Loucy (cell line): ENCODE measurements at regions not wholly inside any gene's neighbourhood (a gene's known extent, or its start where the extent isn't known, plus 50 kb on each side); places are given as distances from the start of the nearest gene placed in this dataset.

Experiments used
- H2AFZ ChIP-seq: fragments of 200-600 bp; sonication (generic); 2 replicates; pipeline ENCODE4 v1.6.0; 2016; ENCODE audit warnings: antibody characterized with exemption, mild to moderate bottlenecking, low read length, moderate library complexity
- H3F3A ChIP-seq: fragments of 200-600 bp; 2 replicates; pipeline ENCODE4 v1.6.0; 2016; ENCODE audit warnings: antibody characterized with exemption, low read depth, mild to moderate bottlenecking
- H3K27me3 ChIP-seq: fragments of 200-600 bp; sonication (generic); 2 replicates; pipeline ENCODE4 v1.6.1; 2014; ENCODE audit warnings: low read length, mild to moderate bottlenecking; ENCODE audit not compliant: insufficient read depth, poor library complexity, severe bottlenecking
- H3K36me3 ChIP-seq: fragments of 200-600 bp; sonication (generic); 2 replicates; pipeline ENCODE4 v1.6.1; 2016; ENCODE audit warnings: low read length; ENCODE audit not compliant: insufficient read depth
- H3K4me1 ChIP-seq: fragments of 200-600 bp; sonication (generic); 2 replicates; pipeline ENCODE4 v1.5.1; 2014; ENCODE audit warnings: low read length, mild to moderate bottlenecking; ENCODE audit not compliant: insufficient read depth, poor library complexity, severe bottlenecking
- H3K4me2 ChIP-seq: fragments of 200-600 bp; sonication (generic); 2 replicates; pipeline ENCODE4 v1.6.0; 2014; ENCODE audit warnings: antibody characterized with exemption, low read length, low read depth, mild to moderate bottlenecking; ENCODE audit not compliant: poor library complexity, severe bottlenecking
- H3K4me3 ChIP-seq: fragments of 200-600 bp; sonication (generic); 2 replicates; pipeline ENCODE4 v1.5.1; 2014; ENCODE audit warnings: low read length, mild to moderate bottlenecking, mixed read lengths; ENCODE audit not compliant: poor library complexity, severe bottlenecking
- H3K79me2 ChIP-seq: fragments of 200-600 bp; sonication (generic); 2 replicates; pipeline ENCODE4 v1.6.1; 2014; ENCODE audit warnings: low read length; ENCODE audit not compliant: insufficient read depth
- H3K9ac ChIP-seq: fragments of 200-600 bp; sonication (generic); 2 replicates; pipeline ENCODE4 v1.6.0; 2014; ENCODE audit warnings: mild to moderate bottlenecking, low read depth, low read length, moderate library complexity; ENCODE audit not compliant: poor library complexity, severe bottlenecking
- H3K9me2 ChIP-seq: fragments of 200-600 bp; sonication (generic); replicated peaks from 2 replicates; pipeline ENCODE4 v1.6.1; 2016; ENCODE audit warnings: low read depth, low read length, mixed read lengths
- H3K9me3 ChIP-seq: fragments of 200-600 bp; sonication (generic); 2 replicates; pipeline ENCODE4 v1.6.1; 2014; ENCODE audit warnings: mild to moderate bottlenecking, antibody characterized with exemption, low read length, low read depth; ENCODE audit not compliant: insufficient read depth
- H4K20me1 ChIP-seq: fragments of 200-600 bp; sonication (generic); 2 replicates; pipeline ENCODE4 v1.6.0; 2014; ENCODE audit warnings: antibody characterized with exemption, low read length, mild to moderate bottlenecking; ENCODE audit not compliant: insufficient read depth, poor library complexity, severe bottlenecking
- EZH2phosphoT487 ChIP-seq: fragments of 200-600 bp; IDR thresholded peaks from 2 replicates; pipeline ENCODE4 v1.6.1; 2018; ENCODE audit warnings: antibody characterized with exemption, mild to moderate bottlenecking, moderate library complexity, borderline replicate concordance
- TF ChIP-seq, protein P1 (sequence below): fragments of 200-600 bp; sonication (generic); conservative IDR thresholded peaks from 2 replicates; pipeline ENCODE4 v1.5.1; 2014; ENCODE audit warnings: mild to moderate bottlenecking, antibody characterized with exemption, low read length

DNA sequence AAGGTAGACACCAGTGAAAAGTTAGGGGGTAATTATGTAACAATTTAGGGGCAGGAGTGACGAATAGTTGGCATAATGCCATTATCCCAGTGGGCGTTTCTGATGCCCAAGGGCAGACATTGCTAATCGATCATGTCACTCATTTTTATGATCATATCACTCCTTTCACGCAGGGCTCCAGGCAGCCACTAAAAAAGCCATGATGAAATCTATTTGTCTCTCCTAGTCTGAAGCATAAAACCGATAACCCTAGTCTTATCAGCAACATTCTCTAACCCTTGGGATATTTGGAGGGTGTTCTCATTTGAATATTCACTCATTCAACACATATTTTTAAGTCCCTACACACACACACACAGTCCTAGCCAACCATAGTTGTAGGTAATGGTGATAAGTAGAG is 114.9 kb downstream of the NMUR2 start:
- Histone ChIP-seq H3K9ac (no peak overlapping the region), H3K4me3 (no peak overlapping the region), H3K9me3 (no peaks in the 10 kb centered on the region), H4K20me1 (no peaks in the 10 kb centered on the region), H2AFZ (no peak overlapping the region), H3F3A (no peaks in the 10 kb centered on the region), H3K27me3 (no peaks in the 10 kb centered on the region), H3K36me3 (no peaks in the 10 kb centered on the region), H3K4me2 (no peak overlapping the region), H3K9me2 (no peaks in the 10 kb centered on the region), H3K4me1 (no peaks in the 10 kb centered on the region), H3K79me2 (no peaks in the 10 kb centered on the region)
- TF ChIP-seq EZH2phosphoT487, result no peak
- TF ChIP-seq, protein P1, sequence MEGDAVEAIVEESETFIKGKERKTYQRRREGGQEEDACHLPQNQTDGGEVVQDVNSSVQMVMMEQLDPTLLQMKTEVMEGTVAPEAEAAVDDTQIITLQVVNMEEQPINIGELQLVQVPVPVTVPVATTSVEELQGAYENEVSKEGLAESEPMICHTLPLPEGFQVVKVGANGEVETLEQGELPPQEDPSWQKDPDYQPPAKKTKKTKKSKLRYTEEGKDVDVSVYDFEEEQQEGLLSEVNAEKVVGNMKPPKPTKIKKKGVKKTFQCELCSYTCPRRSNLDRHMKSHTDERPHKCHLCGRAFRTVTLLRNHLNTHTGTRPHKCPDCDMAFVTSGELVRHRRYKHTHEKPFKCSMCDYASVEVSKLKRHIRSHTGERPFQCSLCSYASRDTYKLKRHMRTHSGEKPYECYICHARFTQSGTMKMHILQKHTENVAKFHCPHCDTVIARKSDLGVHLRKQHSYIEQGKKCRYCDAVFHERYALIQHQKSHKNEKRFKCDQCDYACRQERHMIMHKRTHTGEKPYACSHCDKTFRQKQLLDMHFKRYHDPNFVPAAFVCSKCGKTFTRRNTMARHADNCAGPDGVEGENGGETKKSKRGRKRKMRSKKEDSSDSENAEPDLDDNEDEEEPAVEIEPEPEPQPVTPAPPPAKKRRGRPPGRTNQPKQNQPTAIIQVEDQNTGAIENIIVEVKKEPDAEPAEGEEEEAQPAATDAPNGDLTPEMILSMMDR, result no peak

DNA sequence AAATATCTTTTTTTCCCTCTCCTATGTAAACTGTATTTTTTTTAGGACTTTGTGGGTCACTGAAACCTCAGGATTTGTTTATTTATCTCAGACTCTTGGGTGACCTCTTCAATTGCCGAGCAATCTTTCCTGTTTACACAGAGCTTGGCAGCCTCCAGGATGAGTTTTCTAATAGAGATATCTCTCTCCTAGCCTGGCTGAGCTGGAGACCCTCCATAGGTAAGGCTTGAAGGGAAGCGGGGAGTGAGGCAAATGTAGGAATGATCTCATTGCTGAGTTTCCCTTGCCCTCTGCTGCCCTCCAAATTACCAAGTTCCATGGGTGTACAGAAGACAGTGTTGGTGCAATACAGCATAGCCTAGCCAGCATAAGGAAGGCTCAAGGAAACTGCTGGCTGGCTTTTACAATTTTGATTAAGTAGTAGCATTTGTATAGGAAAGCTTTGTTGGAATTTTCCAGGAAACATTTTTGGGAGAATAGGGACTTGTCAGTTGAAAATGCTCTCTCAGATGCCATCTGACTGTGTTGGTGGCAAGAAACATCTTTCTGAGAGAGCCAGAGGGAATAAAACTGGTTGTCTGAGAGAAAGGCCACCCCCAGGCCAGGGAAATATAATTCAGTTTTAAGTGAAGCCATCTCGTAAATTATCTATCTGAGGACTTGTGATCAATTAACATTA is 116.0 kb downstream of the NMUR2 start:
- Histone ChIP-seq H3K9ac (no peak overlapping the region), H3K79me2 (no peaks in the 10 kb centered on the region), H3K4me3 (no peak overlapping the region), H3K4me1 (no peaks in the 10 kb centered on the region), H3K27me3 (no peaks in the 10 kb centered on the region), H3K36me3 (no peaks in the 10 kb centered on the region), H4K20me1 (no peaks in the 10 kb centered on the region), H3K9me3 (no peaks in the 10 kb centered on the region), H3K4me2 (no peak overlapping the region), H3F3A (no peaks in the 10 kb centered on the region), H2AFZ (no peak overlapping the region), H3K9me2 (no peaks in the 10 kb centered on the region)
- TF ChIP-seq EZH2phosphoT487, result no peak
- TF ChIP-seq, protein P1, result no peak

- H3K79me2 ChIP-seq, result no peaks in the 10 kb centered on the region
- no peak for TF ChIP-seq EZH2phosphoT487
- TF ChIP-seq, protein P1, result no peak
- H3K9me3 ChIP-seq, result no peaks in the 10 kb centered on the region
- H3K4me1 ChIP-seq, result no peaks in the 10 kb centered on the region
- H3F3A ChIP-seq, result no peaks in the 10 kb centered on the region
- no peak overlapping the region for H3K4me2 ChIP-seq
- no peaks in the 10 kb centered on the region for H3K27me3 ChIP-seq
- no peak overlapping the region for H3K9ac ChIP-seq
- no peaks in the 10 kb centered on the region for H3K36me3 ChIP-seq
- no peak overlapping the region for H3K4me3 ChIP-seq
- no peaks in the 10 kb centered on the region for H3K9me2 ChIP-seq
- H4K20me1 ChIP-seq, result no peaks in the 10 kb centered on the region
- no peak overlapping the region for H2AFZ ChIP-seq
Observed at GRCh38 chr5:152288499-152288898, 116.6 kb downstream of the NMUR2 start.
